DMS53 (cell line): ENCODE measurements at regions not wholly inside any gene's neighbourhood (a gene's known extent, or its start where the extent isn't known, plus 50 kb on each side); places are given as distances from the start of the nearest gene placed in this dataset.
A peak's percentile ranks its signal among the peaks of the same experiment; 100 is the strongest.

Experiments
- DNase-seq: peaks from one replicate; lab custom pipeline; 2025; lab: John Stamatoyannopoulos, UW

DNA sequence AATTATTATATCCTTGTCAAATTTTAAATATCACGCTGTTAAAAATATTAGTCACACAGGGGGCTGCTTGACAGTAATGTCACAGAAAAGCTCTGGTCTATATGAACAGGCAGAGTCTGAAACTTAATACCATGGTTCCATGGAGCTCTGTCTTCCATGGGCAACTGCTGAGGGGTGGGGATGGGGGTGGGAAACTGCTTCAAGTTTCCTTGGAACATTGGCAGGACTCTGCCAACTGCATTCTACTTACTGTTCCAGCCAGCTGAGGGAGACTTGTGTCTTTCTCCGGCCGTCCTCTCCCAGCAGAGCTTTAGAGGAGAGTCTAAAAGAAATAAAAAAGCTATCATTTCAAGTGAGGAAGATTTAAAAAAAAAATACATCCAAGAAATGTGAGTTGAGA lies 348.7 kb downstream of the ZIC1 start:
- no peak for DNase-seq

GRCh38 chr3:147758771-147759170 lies 349.6 kb downstream of the ZIC1 start:
- DNase-seq = no peak

DNA sequence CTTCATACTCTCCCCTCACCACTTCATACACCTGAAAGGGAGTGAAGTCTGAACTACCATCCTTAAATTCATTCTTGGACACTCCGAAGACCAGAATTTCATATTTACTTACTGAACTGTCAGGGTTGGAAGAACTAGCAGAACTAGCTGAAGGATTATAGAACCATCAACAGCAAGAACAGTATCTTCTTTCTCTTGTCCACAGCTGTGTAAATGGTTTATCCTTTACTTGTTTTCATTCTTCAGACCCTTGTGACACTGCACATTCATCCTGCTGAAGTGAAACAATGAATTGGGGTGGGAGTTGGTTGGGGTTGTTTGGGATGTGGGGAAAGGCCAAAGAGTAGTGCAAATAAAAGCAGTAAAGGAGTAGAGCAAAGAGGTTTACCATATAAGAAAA lies 350.9 kb downstream of the ZIC1 start:
- DNase-seq = no peak

DNA sequence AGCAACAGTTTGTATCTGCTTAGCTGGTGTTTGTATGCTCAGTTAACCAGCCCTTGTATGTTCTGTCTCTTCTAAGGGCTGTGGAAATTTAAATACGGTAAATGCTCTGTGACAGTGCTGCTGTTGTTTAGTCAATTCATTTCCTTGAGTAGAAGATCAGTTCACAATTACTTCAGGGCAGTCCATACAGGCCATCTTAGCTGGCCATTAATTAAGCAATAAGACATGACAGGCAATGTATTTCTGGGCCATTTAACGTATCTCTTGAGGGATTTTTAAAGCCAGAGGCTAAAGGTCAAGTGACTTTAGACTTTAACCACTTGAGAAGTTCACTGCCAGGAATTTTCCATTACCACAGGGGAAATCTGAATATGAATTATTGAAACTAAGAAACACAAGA lies 351.8 kb downstream of the ZIC1 start:
- peak; percentile 19 for DNase-seq

GRCh38 chr3:147773116-147773630 lies 364.0 kb downstream of the ZIC1 start:
- peak; percentile 20 for DNase-seq

DNA sequence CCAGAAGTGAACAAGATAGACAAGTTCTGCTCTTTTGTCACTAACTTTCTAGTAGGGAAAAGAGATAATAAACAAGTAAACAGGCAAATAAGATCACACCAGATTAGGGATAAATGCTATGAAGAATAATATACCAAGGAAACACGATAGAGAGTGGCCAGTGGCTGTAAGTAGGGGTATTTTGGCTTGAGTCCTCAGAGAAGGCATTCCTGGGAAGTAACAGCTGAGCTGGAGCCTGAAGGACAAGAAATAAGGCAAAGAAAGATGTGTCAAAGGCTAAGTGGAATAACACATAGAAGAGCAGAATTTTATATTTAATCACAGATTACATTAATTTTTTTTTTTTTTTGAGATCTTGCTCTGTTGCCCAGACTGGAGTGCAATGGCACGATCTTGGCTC lies 366.2 kb downstream of the ZIC1 start:
- DNase-seq = no peak

DNA sequence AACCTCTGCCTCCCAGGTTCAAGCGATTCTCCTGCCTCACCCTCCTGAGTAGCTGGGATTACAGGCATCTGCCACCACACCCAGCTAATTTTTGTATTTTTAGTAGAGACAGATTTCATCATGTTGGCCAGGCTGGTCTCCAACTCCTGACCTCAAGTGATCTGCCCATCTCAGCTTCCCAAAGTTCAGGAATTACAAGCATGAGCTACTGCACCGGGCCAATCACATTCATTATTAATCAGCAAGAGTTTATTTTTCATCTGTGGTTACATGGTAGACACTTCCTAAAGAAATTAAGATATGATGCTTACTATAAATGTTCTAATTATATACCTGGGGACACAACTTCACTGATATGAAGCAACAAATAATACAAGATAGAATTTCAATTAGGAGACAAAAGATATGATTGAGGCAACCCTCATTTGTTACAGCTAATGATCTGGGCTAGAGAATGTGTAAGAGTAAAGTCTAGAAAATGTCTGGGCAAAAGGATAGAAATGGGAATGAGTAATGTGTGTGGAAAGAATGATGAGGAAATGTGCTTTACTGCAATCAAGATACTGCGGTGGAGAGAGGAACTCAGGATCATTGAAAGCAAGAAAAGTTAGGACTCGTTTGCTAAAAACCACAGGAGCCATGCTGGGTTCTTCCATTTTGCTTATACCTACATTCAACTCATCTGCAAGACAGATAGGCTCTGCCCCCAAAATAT lies 366.8 kb downstream of the ZIC1 start:
- no peak for DNase-seq

DNA sequence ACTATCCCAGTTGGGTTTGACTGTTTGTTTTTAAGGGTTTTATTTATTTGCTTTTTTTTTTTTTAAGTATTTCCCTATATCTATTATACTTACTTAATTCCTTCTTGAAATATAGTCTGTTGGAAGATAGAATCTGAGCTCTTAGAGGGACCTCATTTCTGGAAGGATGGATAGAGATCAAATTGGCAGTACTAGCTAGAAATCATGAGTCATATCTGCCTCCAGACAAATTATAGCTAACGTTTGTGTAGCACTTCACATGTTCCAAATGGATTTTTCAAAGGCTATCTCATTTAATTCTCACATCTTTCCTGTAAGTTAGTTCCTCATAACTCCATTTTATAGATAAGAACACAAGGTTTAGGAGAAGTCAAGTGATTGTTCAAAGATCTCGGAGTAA lies 384.7 kb downstream of the ZIC1 start:
- DNase-seq = no peak

GRCh38 chr3:147794596-147794995 lies 385.4 kb downstream of the ZIC1 start:
- no peak for DNase-seq

DNA sequence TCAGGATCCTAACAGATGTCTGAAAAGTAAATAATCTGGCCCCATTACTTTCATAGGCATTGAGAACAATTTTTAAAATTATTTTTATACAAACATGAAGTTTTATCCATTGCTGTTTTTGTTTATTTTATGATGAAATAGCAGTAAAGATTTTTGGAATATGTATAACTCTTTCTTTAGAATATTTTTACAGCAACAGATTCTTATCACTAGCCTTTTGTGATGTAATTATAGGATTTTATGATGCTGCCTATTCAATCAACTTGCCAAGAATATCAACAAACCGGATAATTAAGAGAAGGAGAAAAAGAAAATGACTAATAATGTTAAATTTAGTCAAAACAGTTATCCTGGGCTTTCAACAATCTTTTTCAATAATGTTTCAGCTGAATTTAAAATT lies 386.3 kb downstream of the ZIC1 start:
- DNase-seq = no peak

GRCh38 chr3:147797095-147797494 lies 387.9 kb downstream of the ZIC1 start:
- peak; percentile 4 for DNase-seq

- peak; percentile 14 for DNase-seq
Observed at GRCh38 chr3:147799601-147800000, 390.4 kb downstream of the ZIC1 start.

DNA sequence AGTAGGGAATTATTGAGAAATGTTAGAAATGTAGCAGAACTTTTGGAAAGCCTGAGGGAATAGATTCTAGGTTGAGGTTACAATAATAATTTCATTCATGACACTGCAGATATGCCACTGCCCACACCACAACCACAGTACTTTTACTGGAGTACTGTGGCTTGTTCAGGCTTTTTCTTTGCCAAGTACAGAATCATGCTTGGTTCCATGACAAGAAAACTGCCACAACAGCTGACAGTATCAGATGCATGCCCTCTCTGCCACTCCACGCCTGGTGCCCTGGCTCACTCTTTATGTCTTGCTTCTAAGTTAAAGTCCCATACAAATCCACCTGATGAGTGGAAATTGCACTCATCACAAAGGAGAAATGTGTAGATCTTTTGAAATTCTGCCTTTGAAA lies 398.6 kb downstream of the ZIC1 start:
- no peak for DNase-seq

DNA sequence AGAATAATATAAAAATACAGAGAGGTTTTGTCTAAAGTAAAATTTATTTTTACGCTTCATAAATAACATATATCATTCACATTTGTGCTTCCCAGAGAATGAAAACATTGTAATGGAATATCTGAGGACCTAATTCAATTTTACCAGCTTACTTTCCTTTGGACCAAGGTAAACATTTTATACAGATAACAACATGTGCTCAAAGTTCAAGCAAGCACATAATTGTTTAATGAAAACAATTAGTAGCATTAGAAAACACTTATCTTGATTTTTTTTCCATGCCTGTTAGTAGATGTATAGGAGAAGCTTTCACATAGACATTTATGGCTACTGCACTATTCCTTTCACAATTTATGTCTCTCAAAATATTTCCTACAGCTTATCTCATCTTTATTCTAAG lies 400.0 kb downstream of the ZIC1 start:
- no peak for DNase-seq

DNA sequence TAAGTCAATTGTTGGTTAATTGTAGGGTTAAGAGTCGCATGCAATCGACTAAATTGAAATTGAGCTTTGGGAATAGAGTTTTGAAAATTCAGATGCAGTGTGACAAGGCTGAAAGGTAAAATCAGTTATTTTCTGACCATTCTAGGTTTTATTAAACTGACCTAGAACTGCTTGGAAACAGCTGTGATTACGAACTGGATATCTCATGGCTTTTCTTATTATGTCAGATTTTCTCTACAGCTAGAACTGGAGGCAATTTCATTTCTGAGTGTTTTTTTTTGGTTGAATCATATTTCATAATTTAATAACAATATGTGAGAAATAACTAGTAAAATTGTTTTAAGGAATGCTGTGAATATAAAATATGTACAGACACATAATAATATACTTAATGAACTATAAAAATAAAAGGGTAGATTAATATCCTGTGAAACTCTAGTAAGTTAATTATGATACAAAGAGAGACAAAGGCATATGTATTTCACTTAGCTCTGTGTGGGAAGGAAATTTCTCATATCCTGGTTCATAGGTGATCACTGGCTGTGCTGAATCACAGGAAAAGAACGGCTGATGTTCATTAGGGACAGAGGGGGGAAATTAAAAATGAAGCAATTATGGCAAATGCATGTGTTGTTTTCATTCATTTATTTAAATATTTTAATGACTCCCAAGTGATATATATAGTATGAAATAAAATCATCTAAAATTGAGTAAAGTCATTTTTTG lies 403.2 kb downstream of the ZIC1 start:
- DNase-seq = no peak

- DNase-seq = no peak
Observed at GRCh38 chr3:147813256-147813655, 404.1 kb downstream of the ZIC1 start.

- peak; percentile 56 for DNase-seq
Observed at GRCh38 chr3:147816752-147817151, 407.6 kb downstream of the ZIC1 start.

DNA sequence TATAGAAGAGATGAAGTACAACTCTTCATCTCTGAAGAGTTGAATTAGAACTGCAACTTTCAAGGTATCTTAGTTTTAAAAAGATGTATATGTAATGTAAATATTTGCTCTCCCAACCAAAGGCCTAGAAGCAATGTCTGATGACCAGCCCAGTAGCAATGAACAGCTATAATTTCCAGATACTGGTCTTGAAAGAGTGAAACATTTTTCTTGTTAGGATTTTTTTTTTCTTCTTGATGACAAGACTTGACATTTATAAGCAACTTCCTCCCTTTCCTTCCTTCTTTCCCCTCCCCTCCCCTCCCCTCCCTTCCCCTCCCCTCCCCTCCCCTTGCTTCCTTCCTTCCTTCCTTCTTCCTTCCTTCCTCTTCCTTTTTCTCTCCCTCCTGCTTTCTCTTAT lies 423.4 kb downstream of the ZIC1 start:
- DNase-seq = no peak

- DNase-seq = no peak
Observed at GRCh38 chr3:147836330-147836729, 427.2 kb downstream of the ZIC1 start.

DNA sequence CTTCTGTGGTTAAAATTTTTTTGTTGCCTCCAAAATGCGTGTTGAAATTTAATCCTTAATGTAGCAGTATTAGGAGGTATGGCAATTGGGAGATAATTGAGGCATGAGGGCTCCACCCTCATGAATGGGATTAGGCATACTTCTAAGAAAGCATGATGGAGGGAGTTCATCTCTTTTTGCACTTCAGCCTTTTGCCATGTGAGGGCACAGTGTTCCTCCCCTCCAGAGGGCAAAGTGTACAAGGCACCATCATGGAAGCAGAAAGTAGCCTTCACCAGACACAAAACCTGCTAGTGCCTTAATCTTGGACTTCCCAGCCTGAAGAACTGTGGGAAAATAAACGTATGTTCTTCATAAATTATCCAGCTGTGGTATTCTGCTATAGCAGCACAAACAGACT lies 429.5 kb downstream of the ZIC1 start:
- DNase-seq = peak; percentile 32

GRCh38 chr3:147843331-147843730 lies 434.2 kb downstream of the ZIC1 start:
- no peak for DNase-seq

- DNase-seq = no peak
Observed at GRCh38 chr3:147846293-147846692, 437.1 kb downstream of the ZIC1 start.

DNA sequence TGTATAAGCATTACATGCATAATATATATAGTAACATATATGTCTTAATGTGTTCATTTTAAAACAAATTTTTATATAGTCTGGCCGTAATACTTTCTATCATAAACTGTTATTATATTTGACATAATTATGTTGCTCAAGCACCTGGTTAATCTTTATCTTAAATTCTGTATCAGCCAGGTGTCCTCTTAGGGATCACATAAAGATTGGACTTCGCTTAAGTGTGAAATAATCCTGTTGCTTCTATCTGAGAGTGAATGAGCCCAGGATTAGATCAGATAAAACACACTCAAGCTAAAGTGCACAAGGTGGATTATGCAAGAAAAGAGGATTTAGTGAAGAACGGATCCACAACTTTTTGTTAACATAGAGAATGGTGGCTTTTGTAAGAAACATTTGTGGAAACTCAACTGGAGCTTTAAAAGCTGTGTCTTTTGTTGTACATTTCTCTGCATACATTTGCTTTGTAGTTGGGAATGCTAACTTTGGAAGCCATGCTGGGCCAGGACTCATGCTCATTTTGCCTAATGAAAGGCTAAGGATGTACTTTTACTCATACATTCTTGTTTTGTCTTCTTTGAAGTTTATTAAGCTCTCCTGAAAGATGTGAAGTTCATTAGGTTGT lies 437.8 kb downstream of the ZIC1 start:
- no peak for DNase-seq
